OCI-LY1 (cell line): ENCODE measurements at regions not wholly inside any gene's neighbourhood (a gene's known extent, or its start where the extent isn't known, plus 50 kb on each side); places are given as distances from the start of the nearest gene placed in this dataset.

Source experiments
- EZH2 ChIP-seq: fragments of 200-600 bp; sonication (generic), shearing (Covaris generic); IDR thresholded peaks from 2 replicates; pipeline ENCODE4 v1.8.0; 2017; ENCODE audit warnings: borderline replicate concordance, mixed run types, mild to moderate bottlenecking, antibody characterized with exemption, low read length, moderate library complexity, mixed read lengths
- TF ChIP-seq, protein P1 (sequence below): fragments of 200-600 bp; sonication (generic), shearing (Covaris generic); IDR thresholded peaks from 2 replicates; pipeline ENCODE4 v1.5.1; 2017; ENCODE audit warnings: mild to moderate bottlenecking, antibody characterized with exemption, low read length, moderate library complexity, mixed read lengths

- TF ChIP-seq EZH2 = no peak
- TF ChIP-seq, protein P1, sequence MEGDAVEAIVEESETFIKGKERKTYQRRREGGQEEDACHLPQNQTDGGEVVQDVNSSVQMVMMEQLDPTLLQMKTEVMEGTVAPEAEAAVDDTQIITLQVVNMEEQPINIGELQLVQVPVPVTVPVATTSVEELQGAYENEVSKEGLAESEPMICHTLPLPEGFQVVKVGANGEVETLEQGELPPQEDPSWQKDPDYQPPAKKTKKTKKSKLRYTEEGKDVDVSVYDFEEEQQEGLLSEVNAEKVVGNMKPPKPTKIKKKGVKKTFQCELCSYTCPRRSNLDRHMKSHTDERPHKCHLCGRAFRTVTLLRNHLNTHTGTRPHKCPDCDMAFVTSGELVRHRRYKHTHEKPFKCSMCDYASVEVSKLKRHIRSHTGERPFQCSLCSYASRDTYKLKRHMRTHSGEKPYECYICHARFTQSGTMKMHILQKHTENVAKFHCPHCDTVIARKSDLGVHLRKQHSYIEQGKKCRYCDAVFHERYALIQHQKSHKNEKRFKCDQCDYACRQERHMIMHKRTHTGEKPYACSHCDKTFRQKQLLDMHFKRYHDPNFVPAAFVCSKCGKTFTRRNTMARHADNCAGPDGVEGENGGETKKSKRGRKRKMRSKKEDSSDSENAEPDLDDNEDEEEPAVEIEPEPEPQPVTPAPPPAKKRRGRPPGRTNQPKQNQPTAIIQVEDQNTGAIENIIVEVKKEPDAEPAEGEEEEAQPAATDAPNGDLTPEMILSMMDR = no peak
Observed at GRCh38 chr2:207394203-207394781, 135.5 kb upstream of the CREB1 start.
